Adipocyte (in vitro differentiated cells): ENCODE measurements at regions not wholly inside any gene's neighbourhood (a gene's known extent, or its start where the extent isn't known, plus 50 kb on each side); places are given as distances from the start of the nearest gene placed in this dataset.

Experiments
- DNase-seq: peaks from one replicate; pipeline ENCODE4 v3.0.0-alpha.2; 2015; ENCODE audit warnings: low read depth
- H3K27me3 ChIP-seq: replicated peaks from 2 replicates; pipeline ENCODE4 v1.7.0; 2013; ENCODE audit warnings: mild to moderate bottlenecking, low read length, moderate library complexity; ENCODE audit not compliant: control insufficient read depth, insufficient read depth
- H3K36me3 ChIP-seq: 2 replicates; pipeline ENCODE4 v1.7.0; 2013; ENCODE audit warnings: low read length, mild to moderate bottlenecking, moderate library complexity; ENCODE audit not compliant: control insufficient read depth, insufficient read depth, severe bottlenecking
- H3K4me1 ChIP-seq: 2 replicates; pipeline ENCODE4 v1.7.0; 2013; ENCODE audit warnings: mild to moderate bottlenecking, low read length, moderate library complexity; ENCODE audit not compliant: control insufficient read depth, insufficient read depth
- H3K4me3 ChIP-seq: 2 replicates; pipeline ENCODE4 v1.7.0; 2013; ENCODE audit warnings: mild to moderate bottlenecking, low read length, moderate library complexity
- H3K9ac ChIP-seq: 2 replicates; pipeline ENCODE4 v1.7.0; 2013; ENCODE audit warnings: mild to moderate bottlenecking, low read length, moderate library complexity
- H3K9me3 ChIP-seq: 2 replicates; pipeline ENCODE4 v1.7.0; 2013; ENCODE audit warnings: mild to moderate bottlenecking, low read length, moderate library complexity; ENCODE audit not compliant: control insufficient read depth

DNA sequence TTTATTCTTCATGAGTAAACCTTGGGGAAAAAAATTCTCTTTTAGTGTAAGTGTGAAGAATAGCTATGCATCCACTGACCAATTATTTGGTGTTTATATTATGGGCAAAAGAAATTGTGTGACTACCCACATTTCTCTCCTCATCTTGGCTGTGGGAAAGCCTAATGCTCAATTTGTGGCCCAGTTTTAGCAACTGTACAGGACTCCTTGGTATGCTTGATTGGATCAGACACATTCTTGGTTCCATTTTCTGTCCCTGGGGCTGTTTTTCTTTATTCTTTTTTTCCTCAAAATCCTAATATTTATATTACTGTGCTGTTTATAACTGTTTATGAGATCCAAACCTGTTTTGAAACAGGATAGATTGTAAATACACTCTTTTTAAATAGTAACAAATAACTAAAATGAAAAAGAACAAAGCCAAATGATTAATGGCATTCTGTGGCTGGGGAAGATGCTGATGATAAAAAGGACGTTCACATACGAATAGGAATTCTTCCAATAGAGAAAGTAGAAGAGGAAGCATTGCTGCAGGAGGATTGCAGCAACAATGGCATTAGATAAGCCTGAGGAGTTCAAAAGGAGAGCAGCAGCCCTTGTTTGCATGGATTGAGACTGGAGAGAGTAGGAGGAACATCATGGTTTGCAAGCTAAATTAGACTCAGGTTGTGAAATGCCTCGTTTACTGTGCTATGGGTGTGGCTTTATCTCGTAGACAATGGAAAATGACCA, 580.5 kb downstream of the INHBA start:
- Histone ChIP-seq H3K36me3 (no peaks in the 10 kb centered on the region), H3K9ac (no peak overlapping the region)
- DNase-seq = no peak

GRCh38 chr7:41121228-41121627, 581.7 kb downstream of the INHBA start:
- no peak for DNase-seq
- Histone ChIP-seq H3K4me1 (no peaks in the 10 kb centered on the region), H3K9ac (no peak overlapping the region), H3K36me3 (no peaks in the 10 kb centered on the region), H3K9me3 (no peaks in the 10 kb centered on the region), H3K4me3 (no peak overlapping the region), H3K27me3 (no peaks in the 10 kb centered on the region)

More for the DNA sequence above, 580.5 kb downstream of the INHBA start:
- H3K27me3 ChIP-seq = no peaks in the 10 kb centered on the region
- no peak overlapping the region for H3K4me3 ChIP-seq
- H3K4me1 ChIP-seq = no peaks in the 10 kb centered on the region
- no peaks in the 10 kb centered on the region for H3K9me3 ChIP-seq

GRCh38 chr7:41118486-41118885, 584.4 kb downstream of the INHBA start:
- no peaks in the 10 kb centered on the region for H3K27me3 ChIP-seq
- H3K9ac ChIP-seq = no peak overlapping the region
- H3K9me3 ChIP-seq = no peaks in the 10 kb centered on the region
- no peak for DNase-seq
- H3K4me1 ChIP-seq = no peaks in the 10 kb centered on the region
- H3K36me3 ChIP-seq = no peaks in the 10 kb centered on the region
- H3K4me3 ChIP-seq = no peak overlapping the region

DNA sequence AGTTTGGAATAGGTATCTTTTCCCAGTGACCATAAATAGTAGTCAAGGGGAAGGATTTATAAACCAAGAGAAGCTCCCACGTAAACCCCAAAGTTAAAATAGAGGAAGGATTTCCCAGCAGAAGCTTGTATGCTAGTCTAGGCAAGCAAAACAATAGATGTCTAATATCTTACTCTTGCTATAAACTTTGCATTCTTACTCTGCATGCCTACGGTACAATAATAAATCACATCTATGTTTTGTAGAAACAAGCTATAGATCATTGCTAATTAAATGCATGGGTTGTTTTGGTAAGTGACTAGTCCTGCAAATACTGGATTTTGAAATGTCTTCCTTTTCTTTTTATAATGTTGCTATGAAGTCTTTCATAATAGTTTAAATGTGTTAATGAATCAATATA, 585.5 kb downstream of the INHBA start:
- Histone ChIP-seq H3K4me1 (no peaks in the 10 kb centered on the region), H3K9me3 (no peaks in the 10 kb centered on the region), H3K36me3 (no peaks in the 10 kb centered on the region), H3K9ac (no peak overlapping the region), H3K27me3 (no peaks in the 10 kb centered on the region), H3K4me3 (no peak overlapping the region)
- DNase-seq = no peak

DNA sequence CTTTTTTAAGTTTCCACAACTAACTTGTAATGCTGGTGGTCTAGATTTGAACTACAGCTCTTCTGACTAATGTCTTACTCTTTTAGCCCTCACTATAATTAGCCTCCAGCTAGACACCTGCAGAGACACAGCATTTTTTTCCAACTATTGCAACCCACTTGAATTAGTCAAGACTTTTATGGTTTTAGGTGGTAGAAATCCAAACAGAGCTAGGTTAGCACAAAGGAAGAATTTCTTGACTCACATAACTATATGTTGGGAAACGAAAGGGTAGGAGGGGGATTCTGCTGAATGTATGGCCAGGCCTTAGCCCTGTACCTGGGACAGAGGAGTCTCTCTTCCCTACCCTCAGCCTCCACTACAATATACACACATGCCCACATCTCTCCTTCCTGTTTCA, 586.1 kb downstream of the INHBA start:
- Histone ChIP-seq H3K36me3 (no peaks in the 10 kb centered on the region), H3K4me3 (no peak overlapping the region), H3K4me1 (no peaks in the 10 kb centered on the region), H3K9me3 (no peaks in the 10 kb centered on the region), H3K27me3 (no peaks in the 10 kb centered on the region), H3K9ac (no peak overlapping the region)
- DNase-seq = no peak

- no peaks in the 10 kb centered on the region for H3K4me1 ChIP-seq
- H3K4me3 ChIP-seq = no peak overlapping the region
- H3K36me3 ChIP-seq = no peaks in the 10 kb centered on the region
- H3K9ac ChIP-seq = no peak overlapping the region
- no peaks in the 10 kb centered on the region for H3K9me3 ChIP-seq
- no peak for DNase-seq
- H3K27me3 ChIP-seq = no peaks in the 10 kb centered on the region
Measured at GRCh38 chr7:41116337-41116736, 586.6 kb downstream of the INHBA start.

DNA sequence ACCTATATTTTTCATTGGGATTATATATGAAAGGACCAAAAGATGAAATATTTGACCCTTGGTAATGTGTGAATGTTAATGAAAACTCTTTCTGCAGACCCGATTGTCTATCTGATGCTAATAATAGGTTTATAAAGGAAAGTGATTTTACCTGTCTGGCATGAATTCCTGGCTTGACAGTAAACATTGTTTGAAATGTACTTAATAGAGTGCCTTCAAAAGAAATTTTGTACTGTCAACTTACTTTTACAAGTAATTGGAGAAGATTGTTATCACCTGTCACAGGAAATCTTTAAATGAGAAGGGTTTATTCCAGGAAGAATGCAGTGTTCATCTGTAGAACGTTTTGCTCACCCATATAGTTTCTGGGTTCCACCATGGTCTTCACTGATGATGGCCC, 588.2 kb downstream of the INHBA start:
- no peak for DNase-seq
- Histone ChIP-seq H3K36me3 (no peaks in the 10 kb centered on the region), H3K27me3 (no peaks in the 10 kb centered on the region), H3K9me3 (no peaks in the 10 kb centered on the region), H3K9ac (no peak overlapping the region), H3K4me1 (no peaks in the 10 kb centered on the region), H3K4me3 (no peak overlapping the region)

- H3K9me3 ChIP-seq = no peaks in the 10 kb centered on the region
- no peak overlapping the region for H3K9ac ChIP-seq
- H3K4me1 ChIP-seq = no peaks in the 10 kb centered on the region
- no peak overlapping the region for H3K4me3 ChIP-seq
- no peaks in the 10 kb centered on the region for H3K27me3 ChIP-seq
- H3K36me3 ChIP-seq = no peaks in the 10 kb centered on the region
- DNase-seq = no peak
Measured at GRCh38 chr7:41114131-41114530, 588.8 kb downstream of the INHBA start.

GRCh38 chr7:41113719-41114118, 589.2 kb downstream of the INHBA start:
- Histone ChIP-seq H3K4me3 (no peak overlapping the region), H3K9ac (no peak overlapping the region), H3K36me3 (no peaks in the 10 kb centered on the region), H3K4me1 (peaks cover 2% of the 10 kb centered on the region), H3K9me3 (no peaks in the 10 kb centered on the region), H3K27me3 (no peaks in the 10 kb centered on the region)
- DNase-seq = no peak

DNA sequence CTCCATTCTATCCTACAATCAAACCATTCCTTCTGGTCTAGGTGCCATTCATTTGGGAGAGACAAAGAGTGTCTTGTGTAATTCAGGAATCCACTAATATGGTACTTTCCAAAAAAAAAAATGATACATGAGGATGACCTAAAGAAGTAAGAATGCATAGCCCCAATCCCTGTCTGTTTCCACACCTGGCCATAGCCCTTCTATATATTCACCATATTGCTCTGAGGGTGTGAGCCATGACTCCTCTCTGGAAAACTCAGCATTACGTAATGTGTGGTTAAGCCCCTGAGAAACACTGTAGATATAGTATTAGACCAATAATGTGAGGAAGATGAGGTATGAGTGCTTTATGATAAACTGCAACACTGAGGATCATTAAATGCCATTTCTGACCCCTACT, 592.7 kb downstream of the INHBA start:
- Histone ChIP-seq H3K27me3 (no peaks in the 10 kb centered on the region), H3K4me3 (no peak overlapping the region), H3K36me3 (no peaks in the 10 kb centered on the region), H3K9ac (no peak overlapping the region), H3K9me3 (no peaks in the 10 kb centered on the region), H3K4me1 (peaks cover 17% of the 10 kb centered on the region)
- DNase-seq = no peak

DNA sequence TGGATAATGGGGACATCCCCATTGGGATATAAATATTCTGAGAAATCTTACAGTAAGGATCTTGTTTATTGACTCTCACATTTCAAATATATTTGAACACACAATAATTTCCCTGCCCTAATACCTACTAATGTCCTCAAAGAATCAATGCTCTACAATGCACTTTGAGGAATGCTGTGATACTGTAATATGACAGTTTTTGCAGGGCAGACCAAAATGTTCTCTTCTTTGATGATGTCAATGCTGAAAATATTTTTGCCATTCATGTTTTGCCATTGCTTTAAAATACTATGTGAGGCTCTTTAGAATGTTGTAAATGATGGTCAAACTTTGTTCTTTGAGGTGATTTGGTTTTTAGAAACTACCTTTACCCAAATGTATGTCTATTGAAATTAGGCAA, 594.1 kb downstream of the INHBA start:
- Histone ChIP-seq H3K36me3 (no peaks in the 10 kb centered on the region), H3K27me3 (no peaks in the 10 kb centered on the region), H3K4me3 (no peak overlapping the region), H3K9ac (no peak overlapping the region), H3K9me3 (no peaks in the 10 kb centered on the region), H3K4me1 (peaks cover 24% of the 10 kb centered on the region)
- DNase-seq = peak; percentile 41

- no peak overlapping the region for H3K9ac ChIP-seq
- H3K4me3 ChIP-seq = peak overlapping the region; percentile 48
Measured at GRCh38 chr7:41107938-41108448, 594.9 kb downstream of the INHBA start.

More at GRCh38 chr7:41107938-41108448, 594.9 kb downstream of the INHBA start:
- H3K36me3 ChIP-seq = no peaks in the 10 kb centered on the region
- H3K4me1 ChIP-seq = peaks cover 24% of the 10 kb centered on the region
- H3K9me3 ChIP-seq = no peaks in the 10 kb centered on the region
- no peaks in the 10 kb centered on the region for H3K27me3 ChIP-seq
- DNase-seq = peak; percentile 41
